ENCODE measurements at regions not wholly inside any gene's neighbourhood (a gene's known extent, or its start where the extent isn't known, plus 50 kb on each side); places are given as distances from the start of the nearest gene placed in this dataset.
"Not testable (repeated sequence)": the region's sequence is repeated elsewhere in the genome, so short reads cannot be mapped to it uniquely, and the experiment has no call there.

DNA sequence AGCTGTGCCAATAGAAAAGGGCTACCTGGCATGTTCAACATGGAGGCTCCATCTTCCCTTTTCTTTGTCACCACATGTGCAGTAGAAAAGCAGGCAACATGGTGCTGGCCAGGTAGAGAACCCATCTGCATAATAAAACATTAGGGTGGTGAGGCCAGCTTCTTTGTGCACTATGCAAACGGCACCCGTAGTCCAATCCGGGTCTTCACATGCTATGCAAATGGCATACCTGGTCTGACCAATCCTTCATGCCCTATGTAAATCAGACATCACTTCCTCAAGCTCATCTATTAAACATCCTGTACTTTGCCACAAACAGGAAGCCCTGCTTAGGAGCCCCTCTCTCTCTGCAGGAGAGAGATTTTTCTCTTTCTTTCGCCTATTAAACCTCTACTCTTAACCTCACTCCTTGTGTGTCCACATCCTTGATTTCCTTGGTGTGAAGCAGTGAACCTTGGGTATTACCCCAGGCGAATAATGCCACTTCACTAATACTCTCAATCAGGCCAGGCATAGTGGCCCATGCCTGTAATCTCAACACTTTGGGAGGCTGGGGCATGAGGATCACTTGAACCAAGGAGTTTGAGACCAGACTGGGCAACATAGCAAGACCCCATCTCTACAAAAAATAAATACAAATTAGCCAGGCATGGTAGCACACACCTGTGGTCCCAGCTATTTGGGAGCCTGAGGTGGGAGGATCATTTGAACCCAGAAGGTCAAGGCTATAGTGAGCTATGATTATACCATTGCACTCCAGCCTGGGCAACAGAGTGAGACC is 111.3 kb upstream of the MRI1 start:
- 82% methylated on average over 5 of the region's 5 CpGs for WGBS
- H3K27me3 ChIP-seq (ENCODE audit: control insufficient read depth, insufficient read depth) = no peaks in the 10 kb centered on the region
- intact Hi-C loops (cut with DNase I) = no loop called here
- no peak for DNase-seq
- H3K4me3 ChIP-seq (ENCODE audit: low read length) = no peak overlapping the region
- no peaks in the 10 kb centered on the region for H3K4me1 ChIP-seq (ENCODE audit: control insufficient read depth, insufficient read depth, low read length)
- H3K9me3 ChIP-seq (ENCODE audit: control insufficient read depth, low read length) = peaks cover 1% of the 10 kb centered on the region
- no peak overlapping the region for H3K27ac ChIP-seq (ENCODE audit: low read length)
- ATAC-seq = no peak

DNA sequence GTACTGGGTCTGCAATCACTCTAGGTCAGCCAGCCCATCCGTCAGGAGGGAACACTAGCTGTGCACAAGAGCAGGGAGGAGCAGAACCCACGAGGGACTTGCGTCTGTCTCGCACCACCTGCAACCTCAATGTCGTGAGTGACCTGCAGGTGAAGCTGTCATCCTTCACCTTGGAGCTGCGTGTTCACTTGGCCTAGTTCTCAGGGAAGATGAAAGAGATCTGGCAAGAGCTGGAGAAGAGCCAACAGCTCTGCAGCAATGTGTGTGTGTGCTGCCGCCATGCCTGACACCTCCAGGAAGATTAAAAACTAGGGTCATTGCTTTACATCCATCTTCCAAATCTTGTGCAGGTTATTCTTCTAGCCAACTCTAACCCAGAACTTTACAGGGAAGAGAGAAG is 117.6 kb upstream of the MRI1 start:
- H3K27me3 ChIP-seq (ENCODE audit: control insufficient read depth, insufficient read depth) = no peaks in the 10 kb centered on the region
- intact Hi-C loops (cut with DNase I) = no loop called here
- ATAC-seq = no peak
- no peak overlapping the region for H3K4me3 ChIP-seq (ENCODE audit: low read length)
- no peaks in the 10 kb centered on the region for H3K4me1 ChIP-seq (ENCODE audit: control insufficient read depth, insufficient read depth, low read length)
- DNase-seq = no peak
- 60% methylated on average over 7 of the region's 7 CpGs for WGBS
- no peak overlapping the region for H3K27ac ChIP-seq (ENCODE audit: low read length)
- H3K9me3 ChIP-seq (ENCODE audit: control insufficient read depth, low read length) = no peaks in the 10 kb centered on the region

DNA sequence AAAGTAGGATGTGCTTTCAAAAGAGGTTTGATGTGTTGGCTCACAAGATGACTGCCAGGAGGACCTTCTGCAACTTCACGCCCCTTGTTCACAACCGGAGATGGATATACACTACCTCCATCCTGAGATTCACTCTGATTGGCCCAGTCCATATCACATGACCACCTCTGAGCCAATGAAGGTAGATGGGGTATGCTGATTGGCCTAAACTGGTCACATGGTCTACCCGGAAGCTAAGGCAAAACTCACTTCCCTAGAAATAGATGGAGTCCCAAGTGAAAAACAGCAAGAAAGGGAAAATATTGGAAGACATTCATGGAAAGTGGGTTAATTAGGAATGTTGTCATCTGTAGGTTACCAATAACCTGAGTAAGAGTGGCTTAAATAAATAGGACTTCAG is 119.7 kb upstream of the MRI1 start:
- DNase-seq (no peak), ATAC-seq (no peak)
- 91% methylated on average over 3 of the region's 3 CpGs for WGBS

DNA sequence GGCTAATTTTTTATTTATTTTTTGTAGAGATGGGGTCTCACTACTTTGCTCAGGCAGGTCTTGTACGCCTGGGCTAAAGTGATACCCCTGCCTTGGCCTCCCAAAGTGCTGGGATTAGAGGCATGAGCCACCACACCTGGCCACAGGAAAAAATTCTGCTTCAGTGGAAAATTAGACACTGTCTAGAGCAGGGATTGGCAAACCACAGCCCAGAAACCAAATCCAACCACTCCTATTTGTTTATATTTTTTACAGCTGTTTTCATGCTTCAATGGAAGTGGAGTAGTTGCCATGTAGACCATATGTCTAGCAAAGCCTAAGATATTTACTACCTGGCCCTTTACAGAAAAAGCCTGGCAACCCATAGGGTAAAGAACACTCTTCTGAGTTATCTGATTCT is 123.7 kb upstream of the MRI1 start:
- no peak for ATAC-seq
- 73% methylated on average over 1 of the region's 1 CpG for WGBS
- no peak for DNase-seq
- intact Hi-C loops (cut with DNase I) = no loop called here
- Histone ChIP-seq H3K4me1 (ENCODE audit: control insufficient read depth, insufficient read depth, low read length) (no peaks in the 10 kb centered on the region), H3K27me3 (ENCODE audit: control insufficient read depth, insufficient read depth) (no peaks in the 10 kb centered on the region), H3K27ac (ENCODE audit: low read length) (no peak overlapping the region), H3K9me3 (ENCODE audit: control insufficient read depth, low read length) (no peaks in the 10 kb centered on the region), H3K4me3 (ENCODE audit: low read length) (no peak overlapping the region)

More for the DNA sequence above, 119.7 kb upstream of the MRI1 start:
- intact Hi-C loops (cut with DNase I) = no loop called here
- H3K4me1 ChIP-seq (ENCODE audit: control insufficient read depth, insufficient read depth, low read length) = no peaks in the 10 kb centered on the region
- no peaks in the 10 kb centered on the region for H3K27me3 ChIP-seq (ENCODE audit: control insufficient read depth, insufficient read depth)
- no peak overlapping the region for H3K27ac ChIP-seq (ENCODE audit: low read length)
- no peak overlapping the region for H3K4me3 ChIP-seq (ENCODE audit: low read length)
- no peaks in the 10 kb centered on the region for H3K9me3 ChIP-seq (ENCODE audit: control insufficient read depth, low read length)

DNA sequence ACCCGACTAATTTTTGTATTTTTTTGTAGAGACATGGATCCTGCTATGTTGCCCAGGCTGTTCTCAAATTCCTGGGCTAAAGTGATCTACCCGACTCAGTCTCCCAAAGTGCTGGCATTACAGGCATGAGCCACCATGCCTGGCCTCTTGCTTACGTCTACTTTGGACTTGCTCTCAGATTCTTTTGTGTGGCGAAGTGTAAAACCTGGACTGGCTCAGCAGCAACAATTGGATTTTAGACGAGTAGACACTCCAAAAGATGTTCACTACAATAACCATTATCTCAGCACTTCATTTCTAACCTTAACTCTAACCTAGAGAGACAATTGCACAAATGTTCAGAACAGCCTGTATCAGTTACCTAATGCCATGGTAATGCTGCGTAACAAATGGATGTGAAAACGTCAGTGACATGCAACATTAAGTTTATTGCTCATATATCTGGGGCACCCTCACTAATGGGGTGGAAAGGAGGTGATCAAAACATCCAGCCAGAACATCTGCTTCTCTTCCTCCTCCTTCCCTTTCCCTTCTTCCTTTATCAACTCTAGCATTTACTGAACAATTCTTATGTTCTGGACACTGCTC is 124.9 kb upstream of the MRI1 start:
- no peak overlapping the region for H3K4me3 ChIP-seq (ENCODE audit: low read length)
- no peak overlapping the region for H3K27ac ChIP-seq (ENCODE audit: low read length)
- no peaks in the 10 kb centered on the region for H3K27me3 ChIP-seq (ENCODE audit: control insufficient read depth, insufficient read depth)
- H3K4me1 ChIP-seq (ENCODE audit: control insufficient read depth, insufficient read depth, low read length) = no peaks in the 10 kb centered on the region
- 69% methylated on average over 7 of the region's 7 CpGs for WGBS
- H3K9me3 ChIP-seq (ENCODE audit: control insufficient read depth, low read length) = no peaks in the 10 kb centered on the region
- intact Hi-C loops (cut with DNase I) = no loop called here
- ATAC-seq (no peak), DNase-seq (no peak)

DNA sequence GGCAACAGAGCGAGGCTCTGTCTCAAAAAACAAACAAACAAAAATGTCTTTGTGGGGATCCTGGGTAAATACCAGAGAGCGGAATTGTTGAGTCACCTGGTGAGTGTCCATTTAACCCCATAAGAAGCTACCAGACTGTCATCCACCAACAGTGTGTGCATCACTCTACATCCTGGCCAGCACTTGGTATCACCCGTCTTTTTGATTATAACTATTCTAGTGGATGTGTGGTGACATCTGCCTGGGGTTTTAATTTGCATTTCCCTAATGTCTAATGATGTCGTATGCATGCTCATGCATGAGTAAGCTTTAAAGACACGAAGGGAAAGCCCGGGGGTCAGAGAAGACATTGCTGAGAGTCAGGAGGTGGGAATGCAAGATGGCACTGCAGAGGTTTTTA is 126.7 kb upstream of the MRI1 start:
- DNase-seq (no peak), ATAC-seq (no peak)
- no peak overlapping the region for H3K27ac ChIP-seq (ENCODE audit: low read length)
- H3K4me3 ChIP-seq (ENCODE audit: low read length) = no peak overlapping the region
- H3K9me3 ChIP-seq (ENCODE audit: control insufficient read depth, low read length) = no peaks in the 10 kb centered on the region
- H3K4me1 ChIP-seq (ENCODE audit: control insufficient read depth, insufficient read depth, low read length) = no peaks in the 10 kb centered on the region
- WGBS = 80% methylated on average over 6 of the region's 6 CpGs
- H3K27me3 ChIP-seq (ENCODE audit: control insufficient read depth, insufficient read depth) = no peaks in the 10 kb centered on the region
- intact Hi-C loops (cut with DNase I) = no loop called here

DNA sequence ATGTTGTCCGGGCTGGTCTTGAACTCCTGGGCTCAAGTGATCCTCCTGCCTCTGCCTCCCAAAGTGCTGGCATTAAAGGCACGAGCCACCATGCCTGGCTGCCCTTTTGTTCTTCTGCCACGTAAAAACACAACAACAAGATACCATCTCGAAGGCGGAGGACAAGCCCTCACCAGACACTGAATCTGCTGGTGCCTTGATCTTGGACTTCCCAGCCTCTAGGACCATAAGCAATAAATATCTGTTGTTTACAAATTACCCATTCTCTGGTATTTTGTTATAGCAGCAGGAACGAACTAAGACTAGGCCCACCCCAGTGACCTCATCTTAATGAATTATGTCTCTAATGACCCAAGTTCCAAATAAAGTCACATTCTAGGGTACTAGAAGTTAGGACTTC is 128.4 kb upstream of the CACNA1A start:
- no peak overlapping the region for H3K27ac ChIP-seq (ENCODE audit: low read length)
- ATAC-seq (no peak), DNase-seq (no peak)
- intact Hi-C loops (cut with DNase I) = no loop called here
- 75% methylated on average over 6 of the region's 6 CpGs for WGBS
- H3K4me3 ChIP-seq (ENCODE audit: low read length) = no peak overlapping the region
- H3K27me3 ChIP-seq (ENCODE audit: control insufficient read depth, insufficient read depth) = no peaks in the 10 kb centered on the region
- no peaks in the 10 kb centered on the region for H3K4me1 ChIP-seq (ENCODE audit: control insufficient read depth, insufficient read depth, low read length)
- no peaks in the 10 kb centered on the region for H3K9me3 ChIP-seq (ENCODE audit: control insufficient read depth, low read length)

DNA sequence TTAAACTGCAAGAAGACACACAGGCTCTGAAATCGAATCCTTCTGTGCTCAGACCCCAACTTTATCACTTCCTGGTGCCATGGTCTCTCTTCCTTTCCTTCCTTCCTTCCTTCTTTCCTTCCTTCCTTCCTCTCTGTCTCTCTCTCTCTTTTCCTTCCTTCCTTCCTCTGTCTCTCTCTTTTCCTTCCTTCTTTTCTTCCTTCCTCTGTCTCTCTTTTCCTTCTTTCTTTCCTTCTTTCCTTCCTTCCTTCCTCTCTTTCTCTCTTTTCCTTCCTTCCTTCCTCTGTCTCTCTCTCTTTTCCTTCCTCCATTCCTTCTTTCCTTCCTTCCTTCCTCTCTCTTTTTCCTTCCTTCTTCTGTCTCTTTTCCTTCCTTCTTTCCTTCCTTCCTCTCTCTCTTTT is 127.2 kb upstream of the CACNA1A start:
- Histone ChIP-seq H3K27me3 (ENCODE audit: control insufficient read depth, insufficient read depth) (no peaks in the 10 kb centered on the region), H3K9me3 (ENCODE audit: control insufficient read depth, low read length) (no peaks in the 10 kb centered on the region), H3K27ac (ENCODE audit: low read length) (no peak overlapping the region), H3K4me1 (ENCODE audit: control insufficient read depth, insufficient read depth, low read length) (no peaks in the 10 kb centered on the region), H3K4me3 (ENCODE audit: low read length) (no peak overlapping the region)
- WGBS = 63% methylated on average over 1 of the region's 1 CpG
- ATAC-seq = no peak
- DNase-seq = no peak
- intact Hi-C loops (cut with DNase I) = no loop called here

DNA sequence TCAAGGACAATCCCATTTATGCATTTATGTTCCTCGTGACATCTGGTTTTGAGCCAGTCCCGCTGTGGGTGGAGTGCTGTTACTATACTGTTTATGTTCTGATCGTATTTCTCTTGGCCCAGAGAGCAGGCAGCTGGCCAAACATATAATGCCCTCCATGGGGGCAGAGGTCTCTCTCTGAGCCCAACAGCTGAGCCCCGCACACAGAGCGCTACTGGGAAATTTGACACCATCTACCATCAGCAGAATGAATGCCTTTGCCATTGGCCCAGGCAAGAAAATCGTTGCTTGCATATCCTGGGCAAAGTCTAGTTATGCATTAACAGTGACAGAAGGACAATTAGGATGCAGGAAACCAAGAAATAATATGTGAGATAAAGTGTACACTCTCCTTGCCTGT is 126.8 kb upstream of the CACNA1A start:
- 9% methylated on average over 6 of the region's 6 CpGs for WGBS
- DNase-seq = no peak
- no peaks in the 10 kb centered on the region for H3K4me1 ChIP-seq (ENCODE audit: control insufficient read depth, insufficient read depth, low read length)
- no peak overlapping the region for H3K4me3 ChIP-seq (ENCODE audit: low read length)
- H3K27me3 ChIP-seq (ENCODE audit: control insufficient read depth, insufficient read depth) = no peaks in the 10 kb centered on the region
- intact Hi-C loops (cut with DNase I) = no loop called here
- no peak overlapping the region for H3K27ac ChIP-seq (ENCODE audit: low read length)
- H3K9me3 ChIP-seq (ENCODE audit: control insufficient read depth, low read length) = no peaks in the 10 kb centered on the region
- ATAC-seq = no peak

DNA sequence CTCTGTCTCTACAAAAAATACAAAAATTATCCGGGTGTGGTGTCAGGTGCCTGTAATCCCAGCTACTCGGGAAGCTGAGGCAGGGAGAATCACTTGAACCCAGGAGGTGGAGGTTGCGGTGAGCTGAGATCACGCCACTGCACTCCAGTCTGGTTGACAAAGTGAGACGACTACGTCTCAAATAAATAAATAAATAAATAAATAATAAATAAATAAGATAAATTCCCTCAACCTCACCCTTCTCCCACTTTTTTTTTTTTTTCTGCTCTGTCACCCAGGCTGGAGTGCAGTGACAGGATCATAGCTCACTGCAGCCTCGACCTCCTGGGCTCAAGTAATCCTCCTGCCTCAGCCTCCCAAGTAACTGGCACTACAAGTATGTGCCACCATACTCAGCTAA is 125.9 kb upstream of the CACNA1A start:
- not testable (repeated sequence) for H3K27me3 ChIP-seq (ENCODE audit: control insufficient read depth, insufficient read depth)
- 90% methylated on average over 7 of the region's 7 CpGs for WGBS

DNA sequence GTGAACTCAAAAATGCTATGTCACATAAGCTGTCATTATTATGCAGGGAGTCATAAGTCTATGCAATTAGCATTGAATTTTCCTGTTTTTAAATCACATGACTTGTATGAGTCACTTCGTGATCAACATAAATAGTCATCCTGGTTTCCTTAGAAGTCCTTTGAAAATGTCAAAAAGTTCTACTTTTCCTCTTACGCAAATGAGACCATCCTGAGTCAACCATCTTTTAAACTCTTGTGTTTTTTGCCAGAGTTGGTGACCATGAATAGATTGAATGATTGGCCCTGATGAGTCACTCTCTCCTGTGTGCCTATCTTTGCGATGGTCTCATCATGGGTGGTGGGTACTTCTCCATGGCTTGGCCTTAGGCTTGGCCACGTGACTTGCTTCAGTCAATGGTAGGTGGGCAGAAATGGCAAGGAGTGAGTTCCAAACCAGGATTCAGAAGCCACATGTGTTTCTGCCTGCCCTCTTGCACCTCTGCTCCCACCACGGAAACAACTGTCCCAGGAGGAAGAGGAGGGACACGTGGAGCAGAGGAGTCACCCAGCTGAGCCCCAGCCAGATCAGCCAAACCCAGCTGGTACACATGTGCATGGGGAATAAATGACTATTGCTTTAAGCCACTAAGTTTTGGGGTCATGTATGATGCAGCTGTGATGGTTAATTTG is 123.5 kb upstream of the CACNA1A start:
- ATAC-seq (no peak), DNase-seq (no peak)
- Histone ChIP-seq H3K9me3 (ENCODE audit: control insufficient read depth, low read length) (no peaks in the 10 kb centered on the region), H3K27ac (ENCODE audit: low read length) (no peak overlapping the region), H3K4me3 (ENCODE audit: low read length) (no peak overlapping the region), H3K4me1 (ENCODE audit: control insufficient read depth, insufficient read depth, low read length) (no peaks in the 10 kb centered on the region), H3K27me3 (ENCODE audit: control insufficient read depth, insufficient read depth) (no peaks in the 10 kb centered on the region)
- intact Hi-C loops (cut with DNase I) = no loop called here
- WGBS = 70% methylated on average over 6 of the region's 6 CpGs

More for the DNA sequence above, 125.9 kb upstream of the CACNA1A start:
- ATAC-seq; H3K4me3 ChIP-seq (ENCODE audit: low read length); intact Hi-C loops (cut with DNase I); H3K9me3 ChIP-seq (ENCODE audit: control insufficient read depth, low read length); DNase-seq; H3K4me1 ChIP-seq (ENCODE audit: control insufficient read depth, insufficient read depth, low read length); H3K27ac ChIP-seq (ENCODE audit: low read length): not testable (repeated sequence)

Measured in right cardiac atrium (tissue), 5 donors.